ENCODE measurements at regions not wholly inside any gene's neighbourhood (a gene's known extent, or its start where the extent isn't known, plus 50 kb on each side); places are given as distances from the start of the nearest gene placed in this dataset.

GRCh38 chr9:81037889-81038288, 651.5 kb downstream of the TLE1 start:
- Histone ChIP-seq H3K27ac (no peak overlapping the region), H3K9me3 (no peaks in the 10 kb centered on the region), H3K36me3 (replicated peaks in 1 of 2; ENCODE audit: insufficient read depth in 1 of 2, low read depth in 2 of 2) (no peaks in the 10 kb centered on the region), H3K4me1 (peaks cover under 1% of the 10 kb centered on the region), H3K4me3 (no peak overlapping the region), H3K27me3 (no peaks in the 10 kb centered on the region)
- intact Hi-C loops (cut with DNase I), result no loop called here
- DNase-seq (no peak), ATAC-seq (no peak)
- 16 to 23% methylated on average over 2 of the region's 2 CpGs for WGBS, 2 donors
- no peak for TF ChIP-seq POLR2A (IDR thresholded peaks at IDR 0.05)
- no peak for TF ChIP-seq CTCF (IDR thresholded peaks at IDR 0.05)

GRCh38 chr9:81035601-81036000, 653.7 kb downstream of the TLE1 start:
- Histone ChIP-seq H3K9me3 (no peaks in the 10 kb centered on the region), H3K4me1 (peaks cover 22% of the 10 kb centered on the region), H3K36me3 (replicated peaks in 1 of 2; ENCODE audit: insufficient read depth in 1 of 2, low read depth in 2 of 2) (no peaks in the 10 kb centered on the region), H3K27me3 (no peaks in the 10 kb centered on the region), H3K27ac (no peak overlapping the region), H3K4me3 (no peak overlapping the region)
- TF ChIP-seq POLR2A (IDR thresholded peaks at IDR 0.05) (no peak), CTCF (IDR thresholded peaks at IDR 0.05) (no peak)
- DNase-seq, result no peak
- intact Hi-C loops (cut with DNase I), result no loop called here
- WGBS, 2 donors, result 81 to 89% methylated on average over 1 of the region's 1 CpG
- no peak for ATAC-seq

- ATAC-seq (no peak), DNase-seq (no peak)
- intact Hi-C loops (cut with DNase I), result no loop called here
- Histone ChIP-seq H3K9me3 (no peaks in the 10 kb centered on the region), H3K4me1 (peaks cover 27% of the 10 kb centered on the region), H3K36me3 (replicated peaks in 1 of 2; ENCODE audit: insufficient read depth in 1 of 2, low read depth in 2 of 2) (no peaks in the 10 kb centered on the region), H3K27me3 (no peaks in the 10 kb centered on the region), H3K4me3 (no peak overlapping the region), H3K27ac (no peak overlapping the region)
- TF ChIP-seq POLR2A (IDR thresholded peaks at IDR 0.05), result no peak
- no peak for TF ChIP-seq CTCF (IDR thresholded peaks at IDR 0.05)
- 69 to 80% methylated on average over 4 of the region's 4 CpGs for WGBS, 2 donors
Observed at GRCh38 chr9:81035171-81035570, 654.2 kb downstream of the TLE1 start.

GRCh38 chr9:81032831-81033230, 656.5 kb downstream of the TLE1 start:
- 11 to 13% methylated on average over 1 of the region's 1 CpG for WGBS, 2 donors
- ATAC-seq (no peak), DNase-seq (no peak)
- intact Hi-C loops (cut with DNase I), result no loop called here
- Histone ChIP-seq H3K27ac (peak overlapping the region in 1 of 4 donors; percentile 59), H3K4me1 (peaks cover 29% of the 10 kb centered on the region), H3K9me3 (no peaks in the 10 kb centered on the region), H3K36me3 (replicated peaks in 1 of 2; ENCODE audit: insufficient read depth in 1 of 2, low read depth in 2 of 2) (no peaks in the 10 kb centered on the region), H3K4me3 (no peak overlapping the region), H3K27me3 (no peaks in the 10 kb centered on the region)
- TF ChIP-seq CTCF (IDR thresholded peaks at IDR 0.05), result no peak
- TF ChIP-seq POLR2A (IDR thresholded peaks at IDR 0.05), result no peak

- peaks cover 29% of the 10 kb centered on the region for H3K4me1 ChIP-seq
- H3K9me3 ChIP-seq, result no peaks in the 10 kb centered on the region
- peak; percentile 20 to 75 (median 38) for DNase-seq
- H3K36me3 ChIP-seq (replicated peaks in 1 of 2; ENCODE audit: insufficient read depth in 1 of 2, low read depth in 2 of 2), result no peaks in the 10 kb centered on the region
- H3K27ac ChIP-seq, result peak overlapping the region in 3 of 4 donors; percentile 38 to 63 (median 59)
- no peaks in the 10 kb centered on the region for H3K27me3 ChIP-seq
- intact Hi-C loops (cut with DNase I), result no loop called here
- TF ChIP-seq CTCF (IDR thresholded peaks at IDR 0.05), result no peak
- no peak for TF ChIP-seq POLR2A (IDR thresholded peaks at IDR 0.05)
- no peak overlapping the region for H3K4me3 ChIP-seq
- peak; percentile 59 for ATAC-seq
- 33 to 53% methylated on average over 2 of the region's 2 CpGs for WGBS, 2 donors
Observed at GRCh38 chr9:81032030-81032572, 657.2 kb downstream of the TLE1 start.

Data from body of pancreas (tissue), 4 donors.